Effector memory CD4-positive, alpha-beta T cell (primary cell): ENCODE measurements at regions not wholly inside any gene's neighbourhood (a gene's known extent, or its start where the extent isn't known, plus 50 kb on each side); places are given as distances from the start of the nearest gene placed in this dataset.

Experiments used
- DNase-seq, 3 donors: peaks; one replicate each; pipeline ENCODE4 v3.0.0-alpha.2; 2020
- H3K27ac ChIP-seq: 2 replicates; pipeline ENCODE4 v1.7.0; 2013; ENCODE audit warnings: mild to moderate bottlenecking, low read length, moderate library complexity; ENCODE audit not compliant: insufficient read depth, poor library complexity, severe bottlenecking
- H3K27me3 ChIP-seq: replicated peaks from 2 replicates; pipeline ENCODE4 v1.7.0; 2013; ENCODE audit warnings: mild to moderate bottlenecking, low read length; ENCODE audit not compliant: insufficient read depth, control insufficient read depth, poor library complexity, severe bottlenecking
- H3K36me3 ChIP-seq: 2 replicates; pipeline ENCODE4 v1.7.0; 2013; ENCODE audit warnings: mild to moderate bottlenecking, low read length, moderate library complexity; ENCODE audit not compliant: control insufficient read depth, insufficient read depth
- H3K4me1 ChIP-seq: 2 replicates; pipeline ENCODE4 v1.7.0; 2013; ENCODE audit warnings: low read length, mild to moderate bottlenecking; ENCODE audit not compliant: control insufficient read depth, insufficient read depth, poor library complexity, severe bottlenecking
- H3K4me3 ChIP-seq: 2 replicates; pipeline ENCODE4 v1.7.0; 2013; ENCODE audit warnings: low read length, low read depth, mild to moderate bottlenecking; ENCODE audit not compliant: insufficient read depth, poor library complexity, severe bottlenecking
- H3K9me3 ChIP-seq: 2 replicates; pipeline ENCODE4 v1.7.0; 2013; ENCODE audit warnings: mild to moderate bottlenecking, low read length, moderate library complexity; ENCODE audit not compliant: control insufficient read depth

DNA sequence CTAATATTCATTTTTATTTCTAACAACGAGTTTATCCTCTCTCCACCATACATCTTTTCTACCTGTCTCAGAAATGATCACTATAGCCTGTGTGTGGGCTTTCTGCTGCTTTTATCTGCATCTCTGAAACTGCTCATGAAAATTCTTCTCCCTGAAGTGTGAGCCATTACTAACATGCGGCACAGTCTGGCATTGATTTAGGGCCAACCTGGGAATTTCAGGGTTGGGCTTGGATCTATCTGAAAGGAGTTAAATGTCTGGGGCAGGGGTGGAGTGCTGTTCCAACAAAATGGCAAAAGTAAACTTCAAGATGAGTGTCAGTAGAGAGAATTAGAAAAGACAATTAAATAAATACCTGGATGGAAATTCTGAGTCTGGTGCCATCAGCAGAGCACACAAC, 198.2 kb upstream of the OSR1 start:
- Histone ChIP-seq H3K27me3 (no peaks in the 10 kb centered on the region), H3K36me3 (no peaks in the 10 kb centered on the region), H3K27ac (no peak overlapping the region), H3K9me3 (no peaks in the 10 kb centered on the region), H3K4me3 (no peak overlapping the region), H3K4me1 (no peaks in the 10 kb centered on the region)
- no peak for DNase-seq

DNA sequence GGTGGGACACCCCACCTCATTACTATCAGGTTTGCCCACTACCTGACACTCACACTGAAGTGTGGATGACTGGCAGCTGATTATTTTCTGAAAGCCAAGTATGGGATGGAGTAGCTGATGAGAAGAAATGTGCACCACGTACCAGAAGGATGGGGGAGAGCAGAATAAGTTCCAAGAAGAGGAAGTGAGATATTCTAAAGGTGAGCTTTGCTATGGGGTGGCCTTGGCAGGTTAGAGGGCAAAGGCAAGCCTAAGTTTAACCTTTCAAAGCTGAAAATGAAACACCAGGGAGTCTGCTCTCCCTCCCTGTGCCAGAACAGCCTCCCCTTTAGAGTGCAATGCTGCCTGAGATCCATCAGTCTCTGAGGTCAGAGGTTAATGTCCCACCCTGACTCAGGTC, 196.1 kb upstream of the OSR1 start:
- Histone ChIP-seq H3K36me3 (no peaks in the 10 kb centered on the region), H3K27ac (no peak overlapping the region), H3K4me1 (no peaks in the 10 kb centered on the region), H3K27me3 (no peaks in the 10 kb centered on the region), H3K9me3 (no peaks in the 10 kb centered on the region), H3K4me3 (no peak overlapping the region)
- no peak for DNase-seq

DNA sequence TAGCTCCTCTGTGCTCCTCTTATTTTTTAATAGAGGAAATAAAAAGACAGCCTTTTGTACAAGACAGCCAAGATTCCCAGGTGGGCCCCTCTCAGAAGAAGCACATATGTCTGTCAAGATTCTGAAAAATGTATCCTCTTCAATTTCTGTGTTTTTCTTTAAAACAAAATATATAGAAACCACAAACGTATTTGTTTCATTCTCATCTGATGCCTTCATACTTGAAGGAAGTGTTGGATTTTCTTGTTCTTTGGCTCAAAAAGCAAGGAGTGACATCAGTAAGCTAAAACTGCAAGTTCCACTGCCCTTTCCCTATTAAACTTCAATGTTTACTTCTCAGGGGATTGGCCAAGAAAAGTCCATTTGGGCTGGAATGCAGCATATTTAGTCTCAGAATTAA, 193.8 kb upstream of the OSR1 start:
- Histone ChIP-seq H3K9me3 (no peaks in the 10 kb centered on the region), H3K27me3 (no peaks in the 10 kb centered on the region), H3K27ac (no peak overlapping the region), H3K4me3 (no peak overlapping the region), H3K4me1 (no peaks in the 10 kb centered on the region), H3K36me3 (no peaks in the 10 kb centered on the region)
- DNase-seq = no peak

DNA sequence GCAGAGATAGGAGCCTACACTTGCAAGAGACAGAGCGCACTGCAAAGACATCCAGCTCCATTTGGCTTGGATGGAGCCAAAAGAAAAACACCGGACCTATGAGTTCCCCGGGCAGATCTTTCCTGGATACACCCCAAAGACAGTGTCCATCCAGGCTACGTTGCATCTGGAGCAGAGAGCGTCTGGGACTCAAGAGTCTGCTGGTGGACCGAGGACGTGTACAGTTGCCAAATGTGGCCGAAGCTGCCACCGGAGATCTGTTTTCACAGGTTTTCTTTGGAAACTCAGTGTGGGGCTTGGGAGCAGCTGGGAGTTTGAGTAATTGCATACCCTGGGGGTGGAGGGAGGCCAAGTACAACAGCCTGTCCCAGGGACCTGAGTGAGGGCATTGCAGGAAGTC, 192.3 kb upstream of the OSR1 start:
- Histone ChIP-seq H3K27ac (no peak overlapping the region), H3K27me3 (no peaks in the 10 kb centered on the region), H3K4me1 (no peaks in the 10 kb centered on the region), H3K36me3 (no peaks in the 10 kb centered on the region), H3K9me3 (no peaks in the 10 kb centered on the region), H3K4me3 (no peak overlapping the region)
- DNase-seq = no peak

DNA sequence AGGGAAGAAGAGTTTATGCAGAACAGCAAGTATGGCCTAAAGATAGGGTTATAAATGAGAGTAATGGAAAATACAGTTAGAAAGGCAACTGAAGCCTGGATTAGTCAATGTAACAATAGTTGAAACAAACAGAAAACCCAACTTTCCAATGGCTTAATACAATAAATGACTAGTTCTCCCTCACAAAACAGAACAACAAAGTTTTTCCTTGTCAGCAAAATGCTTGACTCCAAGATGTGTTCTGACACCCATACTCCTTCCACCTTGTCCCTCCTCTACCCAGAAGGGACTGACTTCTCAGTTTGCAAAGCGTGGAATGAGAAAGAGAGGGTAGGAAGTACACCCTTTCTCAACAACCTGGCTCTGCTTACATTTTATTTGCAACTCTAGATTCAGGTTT, 191.4 kb upstream of the OSR1 start:
- Histone ChIP-seq H3K9me3 (no peaks in the 10 kb centered on the region), H3K36me3 (no peaks in the 10 kb centered on the region), H3K4me1 (no peaks in the 10 kb centered on the region), H3K27ac (no peak overlapping the region), H3K4me3 (no peak overlapping the region), H3K27me3 (no peaks in the 10 kb centered on the region)
- DNase-seq = no peak

DNA sequence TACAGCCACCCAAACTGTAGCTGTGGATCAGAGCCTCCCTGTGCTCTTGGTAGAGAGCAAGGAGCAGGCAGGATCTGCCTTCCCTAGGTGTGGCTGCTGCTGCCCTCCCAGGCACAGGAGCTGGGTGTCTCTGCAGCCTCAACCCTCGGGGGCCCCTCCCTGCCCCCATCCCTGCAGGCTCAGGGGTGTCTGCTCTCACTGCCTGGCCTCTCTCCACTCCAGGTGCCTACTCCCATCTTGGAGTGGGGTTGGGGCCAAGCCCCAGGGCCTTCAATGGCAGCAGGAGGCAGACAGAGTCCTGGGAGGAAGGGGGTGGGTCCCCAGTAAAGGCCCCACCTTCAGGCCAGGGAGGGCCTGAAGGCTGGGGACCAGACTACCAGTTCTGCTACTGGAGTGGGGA, 189.7 kb upstream of the OSR1 start:
- no peaks in the 10 kb centered on the region for H3K27me3 ChIP-seq
- no peaks in the 10 kb centered on the region for H3K36me3 ChIP-seq
- no peak overlapping the region for H3K4me3 ChIP-seq
- H3K27ac ChIP-seq = no peak overlapping the region
- H3K4me1 ChIP-seq = no peaks in the 10 kb centered on the region
- H3K9me3 ChIP-seq = no peaks in the 10 kb centered on the region
- no peak for DNase-seq

DNA sequence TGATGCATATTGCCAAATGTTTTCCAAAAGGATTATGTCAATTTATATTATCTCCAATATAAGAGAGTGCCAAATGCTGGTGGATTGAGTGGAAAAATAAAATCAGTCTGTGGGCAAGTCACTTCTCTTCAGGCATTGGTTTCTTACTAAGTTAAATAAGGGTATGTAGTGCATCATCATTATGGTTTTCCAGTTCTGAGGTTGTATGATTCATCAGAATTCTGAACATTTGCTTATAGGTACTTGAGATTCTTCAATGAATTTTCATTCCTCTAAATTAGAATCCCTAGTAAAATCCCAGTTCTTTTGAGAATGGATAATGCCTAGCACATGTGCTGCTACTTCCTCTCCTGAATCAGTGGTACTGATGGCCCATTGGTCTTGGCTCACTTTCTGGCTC, 188.9 kb upstream of the OSR1 start:
- Histone ChIP-seq H3K9me3 (no peaks in the 10 kb centered on the region), H3K27ac (no peak overlapping the region), H3K4me1 (no peaks in the 10 kb centered on the region), H3K27me3 (no peaks in the 10 kb centered on the region), H3K4me3 (no peak overlapping the region), H3K36me3 (no peaks in the 10 kb centered on the region)
- no peak for DNase-seq

DNA sequence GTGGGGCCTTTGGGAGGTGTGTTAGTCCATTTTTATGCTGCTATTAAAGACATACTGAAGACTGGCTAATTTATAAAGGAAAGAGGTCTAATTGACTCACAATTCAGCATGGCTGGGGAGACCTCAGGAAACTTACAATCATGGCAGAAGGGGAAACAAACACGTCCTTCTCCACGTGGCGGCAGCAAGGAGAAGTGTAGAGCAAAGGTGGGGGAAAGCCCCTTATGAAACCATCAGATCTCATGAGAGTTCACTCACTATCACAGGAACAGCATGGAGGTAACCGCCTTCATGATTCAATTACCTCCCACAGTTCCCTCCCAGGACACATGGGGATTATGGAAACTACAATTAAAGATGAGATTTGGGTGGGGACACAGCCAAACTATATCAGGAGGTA, 187.1 kb upstream of the OSR1 start:
- H3K4me1 ChIP-seq = no peaks in the 10 kb centered on the region
- no peak overlapping the region for H3K4me3 ChIP-seq
- DNase-seq = no peak
- H3K27ac ChIP-seq = no peak overlapping the region
- H3K36me3 ChIP-seq = no peaks in the 10 kb centered on the region
- H3K9me3 ChIP-seq = no peaks in the 10 kb centered on the region
- H3K27me3 ChIP-seq = no peaks in the 10 kb centered on the region

DNA sequence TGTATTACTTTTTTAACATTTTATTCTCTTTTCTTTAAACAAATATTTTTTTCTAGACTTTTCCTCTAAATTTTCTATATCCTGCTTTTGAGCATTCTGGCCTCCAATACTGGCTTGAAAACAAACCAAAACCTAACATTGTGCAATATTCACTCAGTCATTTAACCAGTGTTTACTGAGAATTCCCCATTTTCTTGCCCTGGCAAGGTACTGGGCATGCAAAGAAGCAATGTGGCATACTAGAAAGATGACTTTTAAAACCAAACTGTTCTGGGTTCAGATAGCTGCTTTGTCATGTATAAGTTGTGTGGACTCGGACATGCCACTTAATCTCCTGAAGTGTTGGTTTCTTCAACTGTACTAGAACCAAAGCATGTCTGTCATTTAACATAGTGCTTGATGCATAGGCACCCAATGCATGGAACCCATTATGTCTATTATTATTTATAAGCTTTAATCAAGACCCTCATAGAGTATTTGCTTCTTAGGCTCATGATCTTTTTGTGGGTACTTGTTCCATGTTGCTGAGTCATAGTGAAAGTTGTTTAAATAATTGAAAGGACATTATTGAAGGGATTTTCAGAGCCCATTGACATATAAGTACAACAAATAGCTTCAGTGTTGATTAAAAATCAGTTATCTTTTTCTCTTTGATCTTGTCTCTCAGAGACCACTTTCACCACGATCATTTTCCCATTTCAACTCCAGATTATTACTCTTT, 185.4 kb upstream of the OSR1 start:
- DNase-seq = no peak
- H3K4me1 ChIP-seq = no peaks in the 10 kb centered on the region
- no peaks in the 10 kb centered on the region for H3K9me3 ChIP-seq
- H3K36me3 ChIP-seq = no peaks in the 10 kb centered on the region
- H3K27ac ChIP-seq = no peak overlapping the region
- no peak overlapping the region for H3K4me3 ChIP-seq
- no peaks in the 10 kb centered on the region for H3K27me3 ChIP-seq

DNA sequence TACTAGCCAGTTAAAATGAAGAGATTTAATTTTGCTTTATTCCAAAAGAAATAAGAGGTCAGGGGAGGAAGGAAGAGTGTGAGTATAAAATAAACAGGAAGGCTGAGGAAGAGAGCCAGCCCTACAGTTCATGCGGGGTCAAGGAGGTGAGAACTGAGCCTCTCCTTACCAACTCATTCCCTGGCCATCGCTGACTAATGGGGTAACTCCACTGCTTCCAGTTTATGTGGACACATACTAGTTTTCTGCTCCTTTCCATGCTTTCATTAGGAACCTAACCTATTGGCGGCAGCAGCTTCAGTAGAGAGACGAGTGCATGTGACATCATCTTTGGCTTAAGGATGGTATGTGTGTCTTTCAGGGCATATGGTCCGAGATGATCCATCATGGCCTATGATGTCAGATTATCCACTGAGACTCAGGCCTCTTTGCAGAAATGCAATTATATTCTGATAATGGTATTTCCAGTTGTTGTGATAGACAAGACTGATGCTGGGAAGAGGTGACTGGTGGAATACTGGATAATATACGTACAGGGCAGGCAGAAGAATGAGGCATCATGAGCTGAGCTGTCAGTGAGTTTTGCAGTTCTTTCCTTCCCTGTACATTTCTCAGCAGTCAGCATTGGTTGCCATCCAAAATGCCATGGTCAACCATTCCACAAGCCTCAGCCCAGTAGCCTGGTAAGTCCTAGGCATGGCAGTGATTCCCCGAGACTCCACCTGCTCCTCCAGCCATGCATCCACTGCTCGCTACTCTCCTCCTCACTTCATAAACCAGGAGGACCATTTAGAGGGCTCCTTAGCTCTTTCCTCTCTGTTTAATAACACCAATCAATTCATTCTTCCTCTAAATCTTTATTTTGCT, 184.6 kb upstream of the OSR1 start:
- no peak for DNase-seq
- H3K4me1 ChIP-seq = no peaks in the 10 kb centered on the region
- no peaks in the 10 kb centered on the region for H3K9me3 ChIP-seq
- H3K27me3 ChIP-seq = no peaks in the 10 kb centered on the region
- H3K27ac ChIP-seq = no peak overlapping the region
- H3K4me3 ChIP-seq = no peak overlapping the region
- H3K36me3 ChIP-seq = no peaks in the 10 kb centered on the region
